ENCODE measurements at regions not wholly inside any gene's neighbourhood (a gene's known extent, or its start where the extent isn't known, plus 50 kb on each side); places are given as distances from the start of the nearest gene placed in this dataset.
"Not testable (repeated sequence)": the region's sequence is repeated elsewhere in the genome, so short reads cannot be mapped to it uniquely, and the experiment has no call there.

GRCh38 chr4:110869862-110870572 is 247.1 kb upstream of the PITX2 start:
- DNase-seq (ENCODE audit: low read depth) = no peak
- no peak for TF ChIP-seq CTCF (IDR thresholded peaks at IDR 0.05; ENCODE audit: control insufficient read depth, extremely low read depth, insufficient read depth)
- H3K4me3 ChIP-seq (ENCODE audit: low read depth, low read length) = no peak overlapping the region

GRCh38 chr4:110876214-110876613 is 253.3 kb upstream of the PITX2 start:
- not testable (repeated sequence) for H3K4me3 ChIP-seq (ENCODE audit: low read depth, low read length); DNase-seq (ENCODE audit: low read depth)

GRCh38 chr4:110876866-110877265 is 254.0 kb upstream of the PITX2 start:
- no peak for DNase-seq (ENCODE audit: low read depth)
- no peak for TF ChIP-seq CTCF (IDR thresholded peaks at IDR 0.05; ENCODE audit: control insufficient read depth, extremely low read depth, insufficient read depth)
- H3K4me3 ChIP-seq (ENCODE audit: low read depth, low read length) = no peak overlapping the region

GRCh38 chr4:110877778-110878370 is 255.0 kb upstream of the PITX2 start:
- TF ChIP-seq CTCF (IDR thresholded peaks at IDR 0.05; ENCODE audit: control insufficient read depth, extremely low read depth, insufficient read depth) = no peak
- no peak overlapping the region for H3K4me3 ChIP-seq (ENCODE audit: low read depth, low read length)
- no peak for DNase-seq (ENCODE audit: low read depth)

GRCh38 chr4:110878413-110878812 is 255.5 kb upstream of the PITX2 start:
- no peak for DNase-seq (ENCODE audit: low read depth)
- TF ChIP-seq CTCF (IDR thresholded peaks at IDR 0.05; ENCODE audit: control insufficient read depth, extremely low read depth, insufficient read depth) = no peak
- no peak overlapping the region for H3K4me3 ChIP-seq (ENCODE audit: low read depth, low read length)

- H3K4me3 ChIP-seq (ENCODE audit: low read depth, low read length) = no peak overlapping the region
- TF ChIP-seq CTCF (IDR thresholded peaks at IDR 0.05; ENCODE audit: control insufficient read depth, extremely low read depth, insufficient read depth) = no peak
- DNase-seq (ENCODE audit: low read depth) = no peak
These were observed 256.1 kb upstream of the PITX2 start for GRCh38 chr4:110878956-110879355.

- TF ChIP-seq CTCF (IDR thresholded peaks at IDR 0.05; ENCODE audit: control insufficient read depth, extremely low read depth, insufficient read depth) = no peak
- no peak overlapping the region for H3K4me3 ChIP-seq (ENCODE audit: low read depth, low read length)
- no peak for DNase-seq (ENCODE audit: low read depth)
These were observed 263.4 kb upstream of the PITX2 start for GRCh38 chr4:110886270-110886669.
